ENCODE measurements at regions not wholly inside any gene's neighbourhood (a gene's known extent, or its start where the extent isn't known, plus 50 kb on each side); places are given as distances from the start of the nearest gene placed in this dataset.

GRCh38 chr1:229207916-229208315, 63.0 kb upstream of the RAB4A start:
- Histone ChIP-seq H3K27me3 (ENCODE audit: control insufficient read depth, insufficient read depth, low read length) (no peaks in the 10 kb centered on the region), H3K4me1 (ENCODE audit: control insufficient read depth, insufficient read depth, low read length) (peaks cover 28% of the 10 kb centered on the region; the same call in 1 of the 2 replicates), H3K36me3 (ENCODE audit: control insufficient read depth, insufficient read depth, low read length) (no peaks in the 10 kb centered on the region), H3K9me3 (ENCODE audit: control insufficient read depth, insufficient read depth, low read depth, low read length) (peaks cover 11% of the 10 kb centered on the region; the same call in 1 of the 2 replicates), H3K9ac (ENCODE audit: low read length) (no peak overlapping the region), H3K4me3 (ENCODE audit: low read depth, low read length) (no peak overlapping the region), H3K27ac (ENCODE audit: low read depth, low read length) (no peak overlapping the region)

- Histone ChIP-seq H3K9ac (ENCODE audit: low read length) (no peak overlapping the region), H3K36me3 (ENCODE audit: control insufficient read depth, insufficient read depth, low read length) (no peaks in the 10 kb centered on the region)
Observed at GRCh38 chr1:229208481-229208880, 62.4 kb upstream of the RAB4A start.

GRCh38 chr1:229209386-229209785, 61.5 kb upstream of the RAB4A start:
- Histone ChIP-seq H3K9me3 (ENCODE audit: control insufficient read depth, insufficient read depth, low read depth, low read length) (peaks cover 11% of the 10 kb centered on the region; the same call in 1 of the 2 replicates), H3K27me3 (ENCODE audit: control insufficient read depth, insufficient read depth, low read length) (no peaks in the 10 kb centered on the region), H3K27ac (ENCODE audit: low read depth, low read length) (no peak overlapping the region), H3K9ac (ENCODE audit: low read length) (no peak overlapping the region), H3K4me1 (ENCODE audit: control insufficient read depth, insufficient read depth, low read length) (peaks cover 16% of the 10 kb centered on the region; the same call in 1 of the 2 replicates), H3K36me3 (ENCODE audit: control insufficient read depth, insufficient read depth, low read length) (no peaks in the 10 kb centered on the region), H3K4me3 (ENCODE audit: low read depth, low read length) (no peak overlapping the region)

More at GRCh38 chr1:229208481-229208880, 62.4 kb upstream of the RAB4A start:
- Histone ChIP-seq H3K4me1 (ENCODE audit: control insufficient read depth, insufficient read depth, low read length) (peaks cover 24% of the 10 kb centered on the region; the same call in 1 of the 2 replicates), H3K27ac (ENCODE audit: low read depth, low read length) (no peak overlapping the region), H3K9me3 (ENCODE audit: control insufficient read depth, insufficient read depth, low read depth, low read length) (peaks cover 11% of the 10 kb centered on the region; the same call in 1 of the 2 replicates), H3K27me3 (ENCODE audit: control insufficient read depth, insufficient read depth, low read length) (no peaks in the 10 kb centered on the region), H3K4me3 (ENCODE audit: low read depth, low read length) (no peak overlapping the region)

- H3K9me3 ChIP-seq (ENCODE audit: control insufficient read depth, insufficient read depth, low read depth, low read length) = peaks cover 11% of the 10 kb centered on the region; the same call in 1 of the 2 replicates
- no peaks in the 10 kb centered on the region for H3K36me3 ChIP-seq (ENCODE audit: control insufficient read depth, insufficient read depth, low read length)
- no peak overlapping the region for H3K9ac ChIP-seq (ENCODE audit: low read length)
- no peaks in the 10 kb centered on the region for H3K27me3 ChIP-seq (ENCODE audit: control insufficient read depth, insufficient read depth, low read length)
- peaks cover 11% of the 10 kb centered on the region; the same call in 1 of the 2 replicates for H3K4me1 ChIP-seq (ENCODE audit: control insufficient read depth, insufficient read depth, low read length)
- H3K27ac ChIP-seq (ENCODE audit: low read depth, low read length) = no peak overlapping the region
- no peak overlapping the region for H3K4me3 ChIP-seq (ENCODE audit: low read depth, low read length)
Observed at GRCh38 chr1:229209816-229210215, 61.1 kb upstream of the RAB4A start.

- no peaks in the 10 kb centered on the region for H3K36me3 ChIP-seq (ENCODE audit: control insufficient read depth, insufficient read depth, low read length)
- H3K9me3 ChIP-seq (ENCODE audit: control insufficient read depth, insufficient read depth, low read depth, low read length) = peaks cover 11% of the 10 kb centered on the region; the same call in 1 of the 2 replicates
- no peak overlapping the region for H3K9ac ChIP-seq (ENCODE audit: low read length)
- no peaks in the 10 kb centered on the region for H3K27me3 ChIP-seq (ENCODE audit: control insufficient read depth, insufficient read depth, low read length)
- H3K4me1 ChIP-seq (ENCODE audit: control insufficient read depth, insufficient read depth, low read length) = peaks cover 1% of the 10 kb centered on the region; the same call in 1 of the 2 replicates
- no peak overlapping the region for H3K27ac ChIP-seq (ENCODE audit: low read depth, low read length)
- H3K4me3 ChIP-seq (ENCODE audit: low read depth, low read length) = no peak overlapping the region
Observed at GRCh38 chr1:229210844-229211243, 60.1 kb upstream of the RAB4A start.

GRCh38 chr1:229213797-229214196, 57.1 kb upstream of the RAB4A start:
- Histone ChIP-seq H3K36me3 (ENCODE audit: control insufficient read depth, insufficient read depth, low read length) (no peaks in the 10 kb centered on the region), H3K27ac (ENCODE audit: low read depth, low read length) (no peak overlapping the region), H3K9ac (ENCODE audit: low read length) (no peak overlapping the region), H3K9me3 (ENCODE audit: control insufficient read depth, insufficient read depth, low read depth, low read length) (peaks cover 2% of the 10 kb centered on the region; the same call in 1 of the 2 replicates), H3K4me1 (ENCODE audit: control insufficient read depth, insufficient read depth, low read length) (no peaks in the 10 kb centered on the region; the same call in 1 of the 2 replicates), H3K4me3 (ENCODE audit: low read depth, low read length) (no peak overlapping the region), H3K27me3 (ENCODE audit: control insufficient read depth, insufficient read depth, low read length) (no peaks in the 10 kb centered on the region)

GRCh38 chr1:229217716-229218115, 53.2 kb upstream of the RAB4A start:
- Histone ChIP-seq H3K36me3 (ENCODE audit: control insufficient read depth, insufficient read depth, low read length) (no peaks in the 10 kb centered on the region), H3K27ac (ENCODE audit: low read depth, low read length) (no peak overlapping the region), H3K4me1 (ENCODE audit: control insufficient read depth, insufficient read depth, low read length) (peaks cover 11% of the 10 kb centered on the region), H3K9me3 (ENCODE audit: control insufficient read depth, insufficient read depth, low read depth, low read length) (no peaks in the 10 kb centered on the region), H3K27me3 (ENCODE audit: control insufficient read depth, insufficient read depth, low read length) (no peaks in the 10 kb centered on the region), H3K9ac (ENCODE audit: low read length) (no peak overlapping the region), H3K4me3 (ENCODE audit: low read depth, low read length) (no peak overlapping the region)

- Histone ChIP-seq H3K27me3 (ENCODE audit: control insufficient read depth, insufficient read depth, low read length) (no peaks in the 10 kb centered on the region), H3K9ac (ENCODE audit: low read length) (no peak overlapping the region), H3K27ac (ENCODE audit: low read depth, low read length) (no peak overlapping the region)
Observed at GRCh38 chr1:229218612-229219025, 52.3 kb upstream of the RAB4A start.

GRCh38 chr1:229220163-229220846, 50.6 kb upstream of the RAB4A start:
- H3K27ac ChIP-seq (ENCODE audit: low read depth, low read length) = no peak overlapping the region
- H3K36me3 ChIP-seq (ENCODE audit: control insufficient read depth, insufficient read depth, low read length) = no peaks in the 10 kb centered on the region

More at GRCh38 chr1:229218612-229219025, 52.3 kb upstream of the RAB4A start:
- Histone ChIP-seq H3K4me3 (ENCODE audit: low read depth, low read length) (no peak overlapping the region), H3K4me1 (ENCODE audit: control insufficient read depth, insufficient read depth, low read length) (peaks cover 12% of the 10 kb centered on the region), H3K9me3 (ENCODE audit: control insufficient read depth, insufficient read depth, low read depth, low read length) (no peaks in the 10 kb centered on the region), H3K36me3 (ENCODE audit: control insufficient read depth, insufficient read depth, low read length) (no peaks in the 10 kb centered on the region)

GRCh38 chr1:229221106-229222019, 49.5 kb upstream of the RAB4A start:
- Histone ChIP-seq H3K9ac (ENCODE audit: low read length) (no peak overlapping the region), H3K4me1 (ENCODE audit: control insufficient read depth, insufficient read depth, low read length) (peaks cover 27% of the 10 kb centered on the region), H3K4me3 (ENCODE audit: low read depth, low read length) (no peak overlapping the region), H3K27me3 (ENCODE audit: control insufficient read depth, insufficient read depth, low read length) (no peaks in the 10 kb centered on the region), H3K36me3 (ENCODE audit: control insufficient read depth, insufficient read depth, low read length) (no peaks in the 10 kb centered on the region), H3K9me3 (ENCODE audit: control insufficient read depth, insufficient read depth, low read depth, low read length) (no peaks in the 10 kb centered on the region), H3K27ac (ENCODE audit: low read depth, low read length) (no peak overlapping the region)

More at GRCh38 chr1:229220163-229220846, 50.6 kb upstream of the RAB4A start:
- H3K9ac ChIP-seq (ENCODE audit: low read length) = no peak overlapping the region
- no peaks in the 10 kb centered on the region for H3K9me3 ChIP-seq (ENCODE audit: control insufficient read depth, insufficient read depth, low read depth, low read length)
- peaks cover 24% of the 10 kb centered on the region for H3K4me1 ChIP-seq (ENCODE audit: control insufficient read depth, insufficient read depth, low read length)
- no peaks in the 10 kb centered on the region for H3K27me3 ChIP-seq (ENCODE audit: control insufficient read depth, insufficient read depth, low read length)
- no peak overlapping the region for H3K4me3 ChIP-seq (ENCODE audit: low read depth, low read length)

All from HUES6 (cell line).